ENCODE measurements at regions not wholly inside any gene's neighbourhood (a gene's known extent, or its start where the extent isn't known, plus 50 kb on each side); places are given as distances from the start of the nearest gene placed in this dataset.

- Histone ChIP-seq H3K36me3 (ENCODE audit: control insufficient read depth, insufficient read depth, low read length) (no peaks in the 10 kb centered on the region), H3K27ac (ENCODE audit: low read length) (no peak overlapping the region), H3K4me3 (ENCODE audit: low read length) (no peak overlapping the region), H3K4me1 (ENCODE audit: control insufficient read depth, insufficient read depth, low read length) (no peaks in the 10 kb centered on the region), H3K9me3 (ENCODE audit: control insufficient read depth, insufficient read depth, low read length) (peaks cover 4% of the 10 kb centered on the region), H3K27me3 (ENCODE audit: control insufficient read depth, insufficient read depth, low read length) (no peaks in the 10 kb centered on the region)
- ATAC-seq (no peak), DNase-seq (no peak)
- no peak overlapping the region for H3K27ac Mint-ChIP-seq
- WGBS (ENCODE audit: insufficient coverage): 81% methylated on average over 2 of the region's 3 CpGs
- no peaks in the 10 kb centered on the region for H3K4me1 Mint-ChIP-seq
- peaks cover 0 to 15% of the 10 kb centered on the region in 2 donors for H3K9me3 Mint-ChIP-seq
- no peaks in the 10 kb centered on the region for H3K36me3 Mint-ChIP-seq
- intact Hi-C loops (cut with micrococcal nuclease): no loop called here
- no peaks in the 10 kb centered on the region for H3K27me3 Mint-ChIP-seq (ENCODE audit: low read depth in 2 of 2)
- H3K4me3 Mint-ChIP-seq: no peak overlapping the region
- no peak for TF ChIP-seq CTCF (IDR thresholded peaks at IDR 0.05)
Measured at GRCh38 chr4:33390976-33391375, 2670.8 kb downstream of the PCDH7 start.

- H3K9me3 ChIP-seq (ENCODE audit: control insufficient read depth, insufficient read depth, low read length): peaks cover 4% of the 10 kb centered on the region
- TF ChIP-seq CTCF (IDR thresholded peaks at IDR 0.05): no peak
- ATAC-seq (no peak), DNase-seq (no peak)
- H3K36me3 Mint-ChIP-seq: no peaks in the 10 kb centered on the region
- intact Hi-C loops (cut with micrococcal nuclease): no loop called here
- H3K27me3 ChIP-seq (ENCODE audit: control insufficient read depth, insufficient read depth, low read length): no peaks in the 10 kb centered on the region
- no peak overlapping the region for H3K4me3 Mint-ChIP-seq
- H3K4me1 Mint-ChIP-seq: no peaks in the 10 kb centered on the region
- H3K4me3 ChIP-seq (ENCODE audit: low read length): no peak overlapping the region
- peaks cover 7 to 27% of the 10 kb centered on the region in 2 donors for H3K9me3 Mint-ChIP-seq
- H3K27ac Mint-ChIP-seq: no peak overlapping the region
- no peak overlapping the region for H3K27ac ChIP-seq (ENCODE audit: low read length)
- H3K36me3 ChIP-seq (ENCODE audit: control insufficient read depth, insufficient read depth, low read length): no peaks in the 10 kb centered on the region
- H3K27me3 Mint-ChIP-seq (ENCODE audit: low read depth in 2 of 2): no peaks in the 10 kb centered on the region
- no peaks in the 10 kb centered on the region for H3K4me1 ChIP-seq (ENCODE audit: control insufficient read depth, insufficient read depth, low read length)
Measured at GRCh38 chr4:33395731-33396485, 2675.7 kb downstream of the PCDH7 start.

- 93% methylated on average over 11 of the region's 11 CpGs for WGBS (ENCODE audit: insufficient coverage)
- Mint-ChIP-seq H3K27me3 (ENCODE audit: low read depth in 2 of 2) (no peaks in the 10 kb centered on the region), H3K27ac (no peak overlapping the region), H3K4me1 (no peaks in the 10 kb centered on the region), H3K36me3 (no peaks in the 10 kb centered on the region), H3K9me3 (peaks cover 10 to 32% of the 10 kb centered on the region in 2 donors), H3K4me3 (no peak overlapping the region)
- Histone ChIP-seq H3K36me3 (ENCODE audit: control insufficient read depth, insufficient read depth, low read length) (no peaks in the 10 kb centered on the region), H3K4me1 (ENCODE audit: control insufficient read depth, insufficient read depth, low read length) (no peaks in the 10 kb centered on the region), H3K27ac (ENCODE audit: low read length) (no peak overlapping the region), H3K27me3 (ENCODE audit: control insufficient read depth, insufficient read depth, low read length) (no peaks in the 10 kb centered on the region), H3K9me3 (ENCODE audit: control insufficient read depth, insufficient read depth, low read length) (no peaks in the 10 kb centered on the region), H3K4me3 (ENCODE audit: low read length) (no peak overlapping the region)
- intact Hi-C loops (cut with micrococcal nuclease): no loop called here
- TF ChIP-seq CTCF (IDR thresholded peaks at IDR 0.05): no peak
- no peak for DNase-seq
- no peak for ATAC-seq
Measured at GRCh38 chr4:33400504-33400903, 2680.3 kb downstream of the PCDH7 start.

- H3K27ac Mint-ChIP-seq: no peak overlapping the region
- TF ChIP-seq CTCF (IDR thresholded peaks at IDR 0.05): no peak
- H3K9me3 ChIP-seq (ENCODE audit: control insufficient read depth, insufficient read depth, low read length): peaks cover 4% of the 10 kb centered on the region
- no peaks in the 10 kb centered on the region for H3K4me1 ChIP-seq (ENCODE audit: control insufficient read depth, insufficient read depth, low read length)
- ATAC-seq: no peak
- H3K27ac ChIP-seq (ENCODE audit: low read length): no peak overlapping the region
- 83% methylated on average over 2 of the region's 2 CpGs for WGBS (ENCODE audit: insufficient coverage)
- H3K36me3 Mint-ChIP-seq: no peaks in the 10 kb centered on the region
- no peaks in the 10 kb centered on the region for H3K36me3 ChIP-seq (ENCODE audit: control insufficient read depth, insufficient read depth, low read length)
- no peak for DNase-seq
- H3K27me3 Mint-ChIP-seq (ENCODE audit: low read depth in 2 of 2): no peaks in the 10 kb centered on the region
- H3K27me3 ChIP-seq (ENCODE audit: control insufficient read depth, insufficient read depth, low read length): no peaks in the 10 kb centered on the region
- H3K4me1 Mint-ChIP-seq: no peaks in the 10 kb centered on the region
- H3K4me3 ChIP-seq (ENCODE audit: low read length): no peak overlapping the region
- H3K9me3 Mint-ChIP-seq: peaks cover 14 to 30% of the 10 kb centered on the region in 2 donors
- intact Hi-C loops (cut with micrococcal nuclease): no loop called here
- no peak overlapping the region for H3K4me3 Mint-ChIP-seq
Measured at GRCh38 chr4:33407496-33407895, 2687.3 kb downstream of the PCDH7 start.

Measured in natural killer cell (primary cell).